Stimulated activated CD4-positive, alpha-beta T cell treated with anti-CD3 and anti-CD28 coated beads, Interleukin-4, amount 100 ng/mL, for 24 hours (primary cell): ENCODE measurements at regions not wholly inside any gene's neighbourhood (a gene's known extent, or its start where the extent isn't known, plus 50 kb on each side); places are given as distances from the start of the nearest gene placed in this dataset.
"Not testable (repeated sequence)": the region's sequence is repeated elsewhere in the genome, so short reads cannot be mapped to it uniquely, and the experiment has no call there.

Experiments used
- DNase-seq: peaks from one replicate; pipeline ENCODE4 v3.0.0-alpha.2; 2020

GRCh38 chr7:131627735-131628190 is 71.3 kb upstream of the PODXL start:
- DNase-seq = no peak

- no peak for DNase-seq
These were observed 70.2 kb upstream of the PODXL start for GRCh38 chr7:131626643-131627042.

GRCh38 chr7:131625817-131626372 is 69.5 kb upstream of the PODXL start:
- no peak for DNase-seq

- DNase-seq = not testable (repeated sequence)
These were observed 68.9 kb upstream of the PODXL start for GRCh38 chr7:131625345-131625744.

GRCh38 chr7:131624536-131624935 is 68.1 kb upstream of the PODXL start:
- DNase-seq = no peak

GRCh38 chr7:131623154-131623553 is 66.7 kb upstream of the PODXL start:
- DNase-seq = no peak

- no peak for DNase-seq
These were observed 65.2 kb upstream of the PODXL start for GRCh38 chr7:131621652-131622051.

- DNase-seq = no peak
These were observed 64.5 kb upstream of the PODXL start for GRCh38 chr7:131620673-131621609.

GRCh38 chr7:131619336-131620305 is 63.2 kb upstream of the PODXL start:
- DNase-seq = no peak

GRCh38 chr7:131618391-131618790 is 62.0 kb upstream of the PODXL start:
- DNase-seq = no peak

- DNase-seq = no peak
These were observed 60.2 kb upstream of the PODXL start for GRCh38 chr7:131616487-131617200.

GRCh38 chr7:131613909-131614308 is 57.5 kb upstream of the PODXL start:
- DNase-seq = no peak

GRCh38 chr7:131610007-131610406 is 53.6 kb upstream of the PODXL start:
- DNase-seq = no peak

GRCh38 chr7:131608116-131608500 is 51.7 kb upstream of the PODXL start:
- DNase-seq = no peak

GRCh38 chr7:131607291-131608115 is 51.1 kb upstream of the PODXL start:
- DNase-seq = no peak

- DNase-seq = peak; percentile 4
These were observed 50.2 kb upstream of the PODXL start for GRCh38 chr7:131606346-131607290.
